T-cell (primary cell): ENCODE measurements at regions not wholly inside any gene's neighbourhood (a gene's known extent, or its start where the extent isn't known, plus 50 kb on each side); places are given as distances from the start of the nearest gene placed in this dataset.

ENCODE experiments used
- ATAC-seq, 4 experiments: fragments of 200-7000 bp in 3 of 4; fragments of 150-1000 bp in 1 of 4; cut with Tn5 transposase; replicated peaks in 1 of 4; 1 replicate in 3 of 4; 2 replicates in 1 of 4; pipeline ENCODE4 v1.10.0; 2021; ENCODE audit warnings: moderate library complexity in 3 of 4, mild to moderate bottlenecking in 2 of 4, moderate number of reproducible peaks in 1 of 4
- CTCF ChIA-PET, 2 donors: fragments of 300-600 bp; sonication (Branson Sonifier 250); formaldehyde crosslinking; loops; one replicate each; lab custom pipeline; 2022; ENCODE audit warnings: antibody characterized with exemption in 2 of 2; lab: Charles Lee
- POLR2A ChIA-PET, 2 donors: fragments of 300-600 bp; sonication (Branson Sonifier 250); formaldehyde crosslinking; loops; one replicate each; lab custom pipeline; 2022; ENCODE audit warnings: antibody characterized with exemption in 2 of 2; lab: Charles Lee
- DNase-seq, 35 experiments: peaks; one replicate each; pipeline versions ENCODE4 v3.0.0 to v3.0.0-alpha.2; 2013 to 2023
- H3K27ac ChIP-seq: one replicate; pipeline ENCODE4 v1.5.1; 2013; ENCODE audit warnings: low read length
- H3K27me3 ChIP-seq, 2 experiments: replicated peaks in 1 of 2; 1 replicate in 1 of 2; 2 replicates in 1 of 2; pipeline versions ENCODE4 v1.6.1 to v1.7.0; 2013; ENCODE audit warnings: low read length in 1 of 2, mixed read lengths in 1 of 2; ENCODE audit not compliant: control insufficient read depth in 2 of 2, insufficient read depth in 2 of 2; ENCODE audit errors: extremely low read depth in 1 of 2
- H3K36me3 ChIP-seq, 2 donors: 1 replicate in 1 of 2; 2 replicates in 1 of 2; pipeline versions ENCODE4 v1.6.1 to v1.7.0; 2013; ENCODE audit warnings: low read length in 1 of 2; ENCODE audit not compliant: control insufficient read depth in 2 of 2, insufficient read depth in 1 of 2; ENCODE audit errors: extremely low read depth in 1 of 2
- H3K4me1 ChIP-seq, 2 experiments: 1 replicate in 1 of 2; 2 replicates in 1 of 2; pipeline versions ENCODE4 v1.6.1 to v1.7.0; 2013; ENCODE audit warnings: low read length in 2 of 2, mixed read lengths in 1 of 2; ENCODE audit not compliant: insufficient read depth in 2 of 2, control insufficient read depth in 1 of 2; ENCODE audit errors: extremely low read depth in 1 of 2
- H3K4me3 ChIP-seq, 2 donors: 1 replicate in 1 of 2; 2 replicates in 1 of 2; pipeline versions ENCODE4 v1.5.1 to v1.7.0; 2013; ENCODE audit warnings: mild to moderate bottlenecking in 2 of 2, low read length in 1 of 2, moderate library complexity in 1 of 2; ENCODE audit not compliant: control insufficient read depth in 1 of 2; ENCODE audit errors: extremely low read depth in 1 of 2
- H3K9me3 ChIP-seq: 2 replicates; pipeline ENCODE4 v1.7.0; 2013
- H3K27ac Mint-ChIP-seq, 2 donors: one replicate each; pipeline ENCODE4 v1.8.0; 2020 to 2021; ENCODE audit warnings: mild to moderate bottlenecking in 2 of 2, mixed read lengths in 2 of 2
- H3K27me3 Mint-ChIP-seq, 2 donors: one replicate each; pipeline ENCODE4 v1.8.0; 2021 to 2022; ENCODE audit warnings: mixed read lengths in 2 of 2
- H3K36me3 Mint-ChIP-seq: one replicate; pipeline ENCODE4 v1.8.0; 2021; ENCODE audit warnings: mixed read lengths
- H3K4me1 Mint-ChIP-seq, 3 donors: one replicate each; pipeline ENCODE4 v1.8.0; 2020 to 2022; ENCODE audit warnings: mixed read lengths in 3 of 3, mild to moderate bottlenecking in 1 of 3
- H3K4me3 Mint-ChIP-seq, 3 donors: one replicate each; pipeline ENCODE4 v1.8.0; 2020 to 2022; ENCODE audit warnings: mild to moderate bottlenecking in 3 of 3, mixed read lengths in 3 of 3, moderate library complexity in 3 of 3
- H3K9me3 Mint-ChIP-seq, 3 donors: one replicate each; pipeline ENCODE4 v1.8.0; 2020 to 2022; ENCODE audit warnings: mixed read lengths in 3 of 3
- WGBS: methylation state at CpG from one replicate; pipeline ENCODE4 v1.1.5; 2013; ENCODE audit warnings: missing lambda C conversion rate; ENCODE audit not compliant: insufficient coverage; 5-methylcytosine and 5-hydroxymethylcytosine counted together

- ATAC-seq (no peak), DNase-seq (no peak)
- H3K27ac Mint-ChIP-seq: no peak overlapping the region
- ChIA-PET POLR2A (no interaction called here), CTCF (no interaction called here)
- Histone ChIP-seq H3K27ac (no peak overlapping the region), H3K27me3 (no peaks in the 10 kb centered on the region), H3K4me3 (no peak overlapping the region), H3K36me3 (no peaks in the 10 kb centered on the region), H3K9me3 (no peaks in the 10 kb centered on the region), H3K4me1 (no peaks in the 10 kb centered on the region)
- no CpG with 5 or more reads among the region's 1 CpG for WGBS
- H3K4me3 Mint-ChIP-seq: no peak overlapping the region
- H3K9me3 Mint-ChIP-seq: no peaks in the 10 kb centered on the region
- H3K4me1 Mint-ChIP-seq: no peaks in the 10 kb centered on the region
- H3K36me3 Mint-ChIP-seq: no peaks in the 10 kb centered on the region
- H3K27me3 Mint-ChIP-seq: peaks cover 3 to 4% of the 10 kb centered on the region in 2 donors
Measured at GRCh38 chr6:100182313-100182712, 188.3 kb upstream of the MCHR2 start.

- ATAC-seq: no peak
- H3K4me3 Mint-ChIP-seq: no peak overlapping the region
- Histone ChIP-seq H3K9me3 (no peaks in the 10 kb centered on the region), H3K27me3 (no peaks in the 10 kb centered on the region), H3K4me3 (no peak overlapping the region), H3K27ac (no peak overlapping the region), H3K36me3 (no peaks in the 10 kb centered on the region), H3K4me1 (no peaks in the 10 kb centered on the region)
- no peaks in the 10 kb centered on the region for H3K4me1 Mint-ChIP-seq
- H3K27ac Mint-ChIP-seq: no peak overlapping the region
- whole genome bisulfite sequencing: no CpG with 5 or more reads among the region's 3 CpGs
- CTCF ChIA-PET: no interaction called here
- POLR2A ChIA-PET: no interaction called here
- H3K9me3 Mint-ChIP-seq: no peaks in the 10 kb centered on the region
- H3K36me3 Mint-ChIP-seq: no peaks in the 10 kb centered on the region
- DNase-seq: no peak
- H3K27me3 Mint-ChIP-seq: peaks cover 3 to 4% of the 10 kb centered on the region in 2 donors
Measured at GRCh38 chr6:100181309-100181708, 187.3 kb upstream of the MCHR2 start.

GRCh38 chr6:100179576-100179975, 185.6 kb upstream of the MCHR2 start:
- ChIA-PET POLR2A (no interaction called here), CTCF (no interaction called here)
- Histone ChIP-seq H3K4me1 (no peaks in the 10 kb centered on the region), H3K36me3 (no peaks in the 10 kb centered on the region), H3K27me3 (no peaks in the 10 kb centered on the region), H3K4me3 (no peak overlapping the region), H3K27ac (no peak overlapping the region), H3K9me3 (no peaks in the 10 kb centered on the region)
- Mint-ChIP-seq H3K9me3 (no peaks in the 10 kb centered on the region), H3K36me3 (no peaks in the 10 kb centered on the region), H3K4me1 (no peaks in the 10 kb centered on the region), H3K27ac (no peak overlapping the region), H3K4me3 (no peak overlapping the region), H3K27me3 (peaks cover 3% of the 10 kb centered on the region in 2 donors)
- DNase-seq (no peak), ATAC-seq (no peak)
- no CpG with 5 or more reads among the region's 1 CpG for WGBS

GRCh38 chr6:100177956-100178355, 183.9 kb upstream of the MCHR2 start:
- DNase-seq (no peak), ATAC-seq (no peak)
- Histone ChIP-seq H3K9me3 (no peaks in the 10 kb centered on the region), H3K4me3 (no peak overlapping the region), H3K27me3 (no peaks in the 10 kb centered on the region), H3K27ac (no peak overlapping the region), H3K4me1 (no peaks in the 10 kb centered on the region), H3K36me3 (no peaks in the 10 kb centered on the region)
- H3K9me3 Mint-ChIP-seq: no peaks in the 10 kb centered on the region
- peaks cover 0 to 2% of the 10 kb centered on the region in 2 donors for H3K27me3 Mint-ChIP-seq
- H3K4me1 Mint-ChIP-seq: no peaks in the 10 kb centered on the region
- H3K4me3 Mint-ChIP-seq: no peak overlapping the region
- no peak overlapping the region for H3K27ac Mint-ChIP-seq
- WGBS: 29% methylated on average over 1 of the region's 1 CpG
- POLR2A ChIA-PET: no interaction called here
- H3K36me3 Mint-ChIP-seq: no peaks in the 10 kb centered on the region
- CTCF ChIA-PET: interaction anchor here in 1 of 2 donors (0.5 kb wide), 1 partner anchor 53 kb away, joined by 3 read pairs; no protein-coding TSS in a partner anchor

- CTCF ChIA-PET: no interaction called here
- 79% methylated on average over 3 of the region's 4 CpGs for WGBS
- no peak overlapping the region for H3K4me3 Mint-ChIP-seq
Measured at GRCh38 chr6:100176951-100177710, 183.1 kb upstream of the MCHR2 start.

GRCh38 chr6:100176311-100176950, 182.4 kb upstream of the MCHR2 start:
- Mint-ChIP-seq H3K27me3 (peaks cover 0 to 2% of the 10 kb centered on the region in 2 donors), H3K27ac (no peak overlapping the region), H3K36me3 (no peaks in the 10 kb centered on the region), H3K4me3 (no peak overlapping the region), H3K9me3 (no peaks in the 10 kb centered on the region), H3K4me1 (no peaks in the 10 kb centered on the region)
- Histone ChIP-seq H3K36me3 (no peaks in the 10 kb centered on the region), H3K4me1 (no peaks in the 10 kb centered on the region), H3K9me3 (no peaks in the 10 kb centered on the region), H3K27ac (no peak overlapping the region), H3K27me3 (no peaks in the 10 kb centered on the region), H3K4me3 (no peak overlapping the region)
- ATAC-seq: no peak
- WGBS: 51% methylated on average over 2 of the region's 6 CpGs
- no peak for DNase-seq
- POLR2A ChIA-PET: no interaction called here
- CTCF ChIA-PET: no interaction called here

More at GRCh38 chr6:100176951-100177710, 183.1 kb upstream of the MCHR2 start:
- Histone ChIP-seq H3K27ac (no peak overlapping the region), H3K4me1 (no peaks in the 10 kb centered on the region), H3K36me3 (no peaks in the 10 kb centered on the region), H3K27me3 (no peaks in the 10 kb centered on the region), H3K4me3 (no peak overlapping the region), H3K9me3 (no peaks in the 10 kb centered on the region)
- peaks cover 0 to 2% of the 10 kb centered on the region in 2 donors for H3K27me3 Mint-ChIP-seq
- no peaks in the 10 kb centered on the region for H3K9me3 Mint-ChIP-seq
- no peaks in the 10 kb centered on the region for H3K36me3 Mint-ChIP-seq
- H3K27ac Mint-ChIP-seq: no peak overlapping the region
- DNase-seq: no peak
- no peak for ATAC-seq
- POLR2A ChIA-PET: no interaction called here
- no peaks in the 10 kb centered on the region for H3K4me1 Mint-ChIP-seq
